Gastroesophageal sphincter (tissue), 4 donors: ENCODE measurements at regions not wholly inside any gene's neighbourhood (a gene's known extent, or its start where the extent isn't known, plus 50 kb on each side); places are given as distances from the start of the nearest gene placed in this dataset.

Experiments used
- ATAC-seq: fragments of 150-250 bp; one replicate; pipeline ENCODE4 v1.9.1; 2016; ENCODE audit warnings: mild to moderate bottlenecking, moderate library complexity
- H3K27ac ChIP-seq, 4 donors: fragments of 200-600 bp; sonication (generic) in 3 of 4; 1 replicate in 3 of 4; 2 replicates in 1 of 4; pipeline ENCODE4 v1.5.1; 2016 to 2019
- H3K27me3 ChIP-seq: fragments of 200-600 bp; sonication (generic); one replicate; pipeline ENCODE4 v1.5.1; 2019
- H3K36me3 ChIP-seq, 2 donors: fragments of 200-600 bp; sonication (generic); one replicate each; pipeline ENCODE4 v1.5.1; 2019; ENCODE audit warnings: control low read depth in 1 of 2
- H3K4me1 ChIP-seq, 3 donors: fragments of 200-600 bp; sonication (generic); 1 replicate in 2 of 3; 2 replicates in 1 of 3; pipeline ENCODE4 v1.5.1; 2016 to 2019; ENCODE audit warnings: control low read depth in 2 of 3
- H3K4me3 ChIP-seq, 2 donors: fragments of 200-600 bp; sonication (generic); one replicate each; pipeline ENCODE4 v1.5.1; 2019; ENCODE audit warnings: mild to moderate bottlenecking in 1 of 2, moderate library complexity in 1 of 2
- H3K9me3 ChIP-seq, 3 donors: fragments of 200-600 bp; sonication (generic); one replicate each; pipeline ENCODE4 v1.5.1; 2017 to 2019; ENCODE audit warnings: control low read depth in 2 of 3
- CTCF ChIP-seq, 4 experiments: fragments of 200-600 bp in 2 of 4; fragments of 450-650 bp in 2 of 4; sonication (generic) in 1 of 4; IDR thresholded peaks; one replicate each; pipeline ENCODE4 v1.5.1; 2017 to 2019; ENCODE audit warnings: antibody characterized with exemption in 4 of 4, mild to moderate bottlenecking in 2 of 4, moderate library complexity in 2 of 4
- EP300 ChIP-seq: sonication (generic); formaldehyde crosslinking; IDR thresholded peaks from one replicate; pipeline ENCODE4 v1.6.1; 2017; ENCODE audit warnings: antibody characterized with exemption, mild to moderate bottlenecking
- POLR2A ChIP-seq, 2 donors: fragments of 450-650 bp; IDR thresholded peaks; one replicate each; pipeline ENCODE4 v1.6.1; 2017; ENCODE audit warnings: antibody characterized with exemption in 2 of 2, mild to moderate bottlenecking in 2 of 2, moderate library complexity in 1 of 2
- POLR2AphosphoS5 ChIP-seq: sonication (generic); formaldehyde crosslinking; IDR thresholded peaks from one replicate; pipeline ENCODE4 v1.6.1; 2017; ENCODE audit warnings: antibody characterized with exemption
- WGBS, 2 donors: methylation state at CpG; one replicate each; pipeline ENCODE4 v1.1.5; 2018; ENCODE audit warnings: low coverage in 1 of 2; 5-methylcytosine and 5-hydroxymethylcytosine counted together

GRCh38 chr4:8766610-8767009 is 105.0 kb downstream of the HMX1 start:
- 71 to 81% methylated on average over 2 to 12 of the region's 12 CpGs for WGBS, 2 donors

DNA sequence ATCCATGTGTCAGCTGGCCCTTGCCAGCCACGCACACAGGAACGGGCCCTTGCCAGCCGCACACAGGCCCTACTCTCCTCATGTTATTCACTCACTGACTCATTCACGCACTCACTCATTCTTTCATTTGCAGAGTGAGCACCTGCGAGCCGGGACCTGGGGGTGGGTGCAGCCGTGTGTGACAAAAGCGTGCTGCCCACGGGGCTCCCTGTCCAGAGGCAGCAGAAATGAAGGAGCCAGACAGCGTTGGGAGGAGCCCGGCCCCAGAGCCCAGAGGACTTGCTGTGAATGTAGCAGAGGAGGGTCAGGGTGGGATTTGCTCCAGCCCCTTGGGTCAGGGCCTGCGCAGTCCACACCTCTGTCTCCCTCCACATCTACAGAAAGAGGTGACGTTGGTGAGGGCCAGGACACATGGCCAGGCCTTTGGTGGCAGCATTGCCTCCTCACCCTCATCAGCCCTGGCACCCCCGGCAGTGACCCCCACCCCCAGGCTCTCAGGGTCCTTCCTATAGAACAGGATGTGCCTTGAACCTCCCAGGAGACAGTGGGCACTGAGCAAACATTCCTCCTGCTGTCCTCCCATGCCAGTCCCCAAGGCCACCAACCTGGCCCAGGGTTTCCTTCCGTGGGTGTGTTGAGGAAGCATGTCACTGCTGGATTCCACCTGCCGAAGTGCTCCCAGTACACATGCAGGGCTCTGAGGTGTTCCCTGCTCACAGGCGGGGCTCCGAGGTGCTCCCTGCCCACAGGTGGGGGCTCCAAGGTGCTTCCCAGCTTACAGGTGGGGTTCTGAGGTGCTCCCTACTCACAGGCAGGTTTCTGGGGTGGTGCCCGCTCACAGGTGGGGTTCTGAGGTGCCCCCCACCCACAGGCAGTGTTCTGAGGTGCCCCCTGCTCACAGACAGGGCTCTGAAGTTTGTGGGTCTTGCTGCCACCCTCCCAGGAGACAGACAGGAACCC is 105.7 kb downstream of the HMX1 start:
- no peaks in the 10 kb centered on the region for H3K36me3 ChIP-seq
- H3K4me3 ChIP-seq, result no peak overlapping the region
- no peak overlapping the region for H3K27ac ChIP-seq
- H3K4me1 ChIP-seq, result no peaks in the 10 kb centered on the region
- WGBS, 2 donors, result 90% methylated on average over 2 of the region's 19 CpGs; no CpG with 5 or more reads in 1 of the 2 donors
- ATAC-seq, result no peak
- H3K27me3 ChIP-seq, result peaks cover 77% of the 10 kb centered on the region
- TF ChIP-seq POLR2AphosphoS5 (no peak), CTCF (IDR thresholded peaks at IDR 0.05) (no peak)
- no peaks in the 10 kb centered on the region for H3K9me3 ChIP-seq

More at GRCh38 chr4:8766610-8767009, 105.0 kb downstream of the HMX1 start:
- peaks cover 70% of the 10 kb centered on the region for H3K27me3 ChIP-seq
- no peaks in the 10 kb centered on the region for H3K4me1 ChIP-seq
- no peaks in the 10 kb centered on the region for H3K9me3 ChIP-seq
- no peak overlapping the region for H3K27ac ChIP-seq
- no peak overlapping the region for H3K4me3 ChIP-seq
- ATAC-seq, result no peak
- TF ChIP-seq POLR2A (IDR thresholded peaks at IDR 0.05) (no peak), EP300 (no peak), POLR2AphosphoS5 (no peak), CTCF (IDR thresholded peaks at IDR 0.05) (no peak)
- H3K36me3 ChIP-seq, result no peaks in the 10 kb centered on the region

- Histone ChIP-seq H3K4me1 (no peaks in the 10 kb centered on the region), H3K36me3 (no peaks in the 10 kb centered on the region), H3K27me3 (peaks cover 83% of the 10 kb centered on the region), H3K9me3 (no peaks in the 10 kb centered on the region), H3K4me3 (no peak overlapping the region), H3K27ac (no peak overlapping the region)
- ATAC-seq, result no peak
- TF ChIP-seq CTCF (IDR thresholded peaks at IDR 0.05) (no peak), POLR2A (IDR thresholded peaks at IDR 0.05) (no peak), EP300 (no peak), POLR2AphosphoS5 (no peak)
- 40% methylated on average over 1 of the region's 11 CpGs; no CpG with 5 or more reads in 1 of the 2 donors for WGBS, 2 donors
Measured at GRCh38 chr4:8765084-8765483, 106.6 kb downstream of the HMX1 start.

DNA sequence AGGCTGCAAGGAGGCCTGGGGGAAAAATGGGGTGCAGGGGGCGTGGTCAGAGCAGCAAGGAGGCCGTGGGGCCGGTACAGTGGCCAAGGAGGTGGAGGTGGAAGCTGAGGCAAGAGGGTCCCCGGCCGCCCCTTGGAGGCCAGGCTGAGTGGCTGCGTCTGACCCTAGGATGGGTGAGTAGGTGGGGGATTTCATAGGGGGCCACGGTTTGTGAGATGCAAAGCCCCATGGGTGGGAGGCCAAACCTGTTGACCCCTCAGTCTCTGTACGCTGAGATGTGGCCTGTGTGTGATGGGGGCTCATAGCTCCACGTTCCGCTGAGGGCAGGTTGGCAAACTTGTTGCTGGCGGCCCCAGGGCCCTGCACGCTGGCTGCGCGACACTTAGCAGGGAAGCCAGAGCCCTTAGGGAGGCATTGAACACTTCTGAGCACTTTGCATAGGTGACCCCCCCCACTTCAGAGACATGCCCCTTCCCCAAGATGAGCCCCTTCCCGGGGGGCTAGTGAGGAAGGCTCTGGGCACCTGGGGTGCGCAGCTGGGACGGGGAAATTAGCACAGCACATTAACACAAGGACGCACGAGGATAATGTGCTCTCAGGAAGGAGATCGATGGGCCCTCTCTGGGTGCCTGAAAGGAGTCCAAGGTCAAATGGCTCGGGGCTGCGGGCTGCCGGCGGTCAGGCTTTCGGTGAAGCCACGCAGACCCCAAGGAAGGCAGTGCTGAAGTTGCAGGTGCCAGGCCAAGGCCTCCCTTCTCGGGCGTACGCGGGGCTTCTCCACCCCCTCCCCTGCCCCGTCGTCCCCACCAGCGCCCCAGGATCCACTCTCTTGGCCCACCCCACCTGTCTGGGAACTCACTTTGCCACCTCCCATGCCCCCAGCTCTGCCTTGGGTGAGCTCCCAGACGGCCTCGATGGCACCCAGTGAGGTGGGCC is 107.4 kb downstream of the HMX1 start:
- Histone ChIP-seq H3K4me3 (no peak overlapping the region), H3K27ac (no peak overlapping the region), H3K36me3 (no peaks in the 10 kb centered on the region), H3K4me1 (no peaks in the 10 kb centered on the region), H3K9me3 (no peaks in the 10 kb centered on the region), H3K27me3 (peaks cover 83% of the 10 kb centered on the region)
- TF ChIP-seq POLR2AphosphoS5, result no peak
- TF ChIP-seq CTCF (IDR thresholded peaks at IDR 0.05), result no peak
- TF ChIP-seq EP300, result no peak
- no peak for TF ChIP-seq POLR2A (IDR thresholded peaks at IDR 0.05)
- no peak for ATAC-seq
- WGBS, 2 donors, result 49 to 60% methylated on average over 1 to 4 of the region's 35 CpGs
